Liver (tissue), 8 donors: ENCODE measurements at regions not wholly inside any gene's neighbourhood (a gene's known extent, or its start where the extent isn't known, plus 50 kb on each side); places are given as distances from the start of the nearest gene placed in this dataset.

Experiments
- DNase-seq: peaks from one replicate; pipeline ENCODE4 v3.0.0-alpha.2; 2017; ENCODE audit warnings: low spot score
- H3K27ac ChIP-seq, 2 donors: one replicate each; pipeline ENCODE4 v1.7.0; 2013; ENCODE audit warnings: inconsistent platforms in 2 of 2, low read length in 2 of 2, control low read depth in 1 of 2, low read depth in 1 of 2, mild to moderate bottlenecking in 1 of 2
- H3K27me3 ChIP-seq, 4 donors: one replicate each; pipeline versions ENCODE4 v1.6.1 to v1.7.0; 2013; ENCODE audit warnings: low read length in 3 of 4, inconsistent platforms in 1 of 4, mild to moderate bottlenecking in 1 of 4, moderate library complexity in 1 of 4; ENCODE audit not compliant: control insufficient read depth in 4 of 4, insufficient read depth in 4 of 4
- H3K36me3 ChIP-seq, 4 donors: one replicate each; pipeline versions ENCODE4 v1.6.1 to v1.7.0; 2013; ENCODE audit warnings: low read length in 3 of 4, mild to moderate bottlenecking in 3 of 4, low read depth in 1 of 4, moderate library complexity in 1 of 4; ENCODE audit not compliant: control insufficient read depth in 4 of 4, insufficient read depth in 3 of 4
- H3K4me1 ChIP-seq, 4 donors: one replicate each; pipeline versions ENCODE4 v1.6.1 to v1.7.0; 2013; ENCODE audit warnings: low read length in 3 of 4, mild to moderate bottlenecking in 3 of 4, moderate library complexity in 1 of 4; ENCODE audit not compliant: control insufficient read depth in 4 of 4, insufficient read depth in 4 of 4
- H3K4me3 ChIP-seq, 3 donors: one replicate each; pipeline versions ENCODE4 v1.6.1 to v1.7.0; 2013; ENCODE audit warnings: low read length in 3 of 3, control low read depth in 1 of 3, low read depth in 1 of 3, mild to moderate bottlenecking in 1 of 3
- H3K9ac ChIP-seq, 2 donors: one replicate each; pipeline ENCODE4 v1.7.0; 2013; ENCODE audit warnings: low read length in 2 of 2, mild to moderate bottlenecking in 2 of 2, moderate library complexity in 2 of 2, control low read depth in 1 of 2, low read depth in 1 of 2
- H3K9me3 ChIP-seq, 4 donors: one replicate each; pipeline versions ENCODE4 v1.6.1 to v1.7.0; 2013; ENCODE audit warnings: low read length in 3 of 4; ENCODE audit not compliant: control insufficient read depth in 4 of 4
- EGR1 ChIP-seq, 2 donors: IDR thresholded peaks; 2 replicates each; pipeline ENCODE4 v1.6.1; 2016 to 2018; ENCODE audit warnings: antibody characterized with exemption in 2 of 2, low read depth in 2 of 2
- FOXA1 ChIP-seq: IDR thresholded peaks from 2 replicates; pipeline ENCODE4 v1.6.1; 2016; ENCODE audit warnings: antibody characterized with exemption
- FOXA2 ChIP-seq: IDR thresholded peaks from 2 replicates; pipeline ENCODE4 v1.6.1; 2016; ENCODE audit warnings: antibody characterized with exemption
- GABPA ChIP-seq, 2 donors: IDR thresholded peaks in 1 of 2; conservative IDR thresholded peaks in 1 of 2; 2 replicates each; pipeline ENCODE4 v1.6.1; 2016; ENCODE audit warnings: antibody characterized with exemption in 2 of 2, mild to moderate bottlenecking in 1 of 2, moderate library complexity in 1 of 2
- HNF4A ChIP-seq, 2 donors: conservative IDR thresholded peaks; 2 replicates each; pipeline ENCODE4 v1.6.1; 2016; ENCODE audit warnings: antibody characterized with exemption in 2 of 2, mild to moderate bottlenecking in 2 of 2
- HNF4G ChIP-seq: IDR thresholded peaks from 2 replicates; pipeline ENCODE4 v1.6.1; 2016; ENCODE audit warnings: antibody characterized with exemption
- JUND ChIP-seq, 2 donors: IDR thresholded peaks; 2 replicates each; pipeline ENCODE4 v1.6.1; 2016; ENCODE audit warnings: antibody characterized with exemption in 2 of 2
- NR2F2 ChIP-seq: IDR thresholded peaks from 2 replicates; pipeline ENCODE4 v1.6.1; 2016; ENCODE audit warnings: antibody characterized with exemption
- RAD21 ChIP-seq, 2 donors: IDR thresholded peaks; 2 replicates each; pipeline ENCODE4 v1.6.1; 2016; ENCODE audit warnings: antibody characterized with exemption in 2 of 2, mild to moderate bottlenecking in 2 of 2
- RXRA ChIP-seq, 2 donors: IDR thresholded peaks; 2 replicates each; pipeline ENCODE4 v1.6.1; 2017 to 2018; ENCODE audit warnings: antibody characterized with exemption in 2 of 2, mild to moderate bottlenecking in 1 of 2
- SP1 ChIP-seq: IDR thresholded peaks from 2 replicates; pipeline ENCODE4 v1.6.1; 2018; ENCODE audit warnings: antibody characterized with exemption, mild to moderate bottlenecking
- TAF1 ChIP-seq: conservative IDR thresholded peaks from 2 replicates; pipeline ENCODE4 v1.6.1; 2016; ENCODE audit warnings: antibody characterized with exemption, mild to moderate bottlenecking
- YY1 ChIP-seq: IDR thresholded peaks from 2 replicates; pipeline ENCODE4 v1.6.1; 2016; ENCODE audit warnings: antibody characterized with exemption, mild to moderate bottlenecking
- WGBS: extraction: QIAGEN DNeasy Blood & Tissue Kit; methylation state at CpG from one replicate; pipeline ENCODE4 v1.1.7; 2013; 5-methylcytosine and 5-hydroxymethylcytosine counted together
- TF ChIP-seq, protein P1 (sequence below): IDR thresholded peaks from 2 replicates; pipeline ENCODE4 v1.6.1; 2016; ENCODE audit warnings: antibody characterized with exemption
- TF ChIP-seq, protein P2 (sequence below): IDR thresholded peaks from 2 replicates; pipeline ENCODE4 v1.6.1; 2016; ENCODE audit warnings: antibody characterized with exemption
- TF ChIP-seq, protein P3 (sequence below): IDR thresholded peaks from 2 replicates; pipeline ENCODE4 v1.6.1; 2016; ENCODE audit warnings: antibody characterized with exemption, mild to moderate bottlenecking
- TF ChIP-seq, protein P4 (sequence below): IDR thresholded peaks from 2 replicates; pipeline ENCODE4 v1.6.1; 2016; ENCODE audit warnings: antibody characterized with exemption
- TF ChIP-seq, protein P5 (sequence below): fragments of 150-350 bp; IDR thresholded peaks from 2 replicates; pipeline ENCODE4 v1.5.1; 2017; ENCODE audit warnings: improper control_type of control experiment, low read depth, low read length; ENCODE audit not compliant: missing input control
- donor health status: healthy.
- donor health status: healthy.
- donor health status: healthy.
- donor health status: healthy.
- donor health status: healthy.

DNA sequence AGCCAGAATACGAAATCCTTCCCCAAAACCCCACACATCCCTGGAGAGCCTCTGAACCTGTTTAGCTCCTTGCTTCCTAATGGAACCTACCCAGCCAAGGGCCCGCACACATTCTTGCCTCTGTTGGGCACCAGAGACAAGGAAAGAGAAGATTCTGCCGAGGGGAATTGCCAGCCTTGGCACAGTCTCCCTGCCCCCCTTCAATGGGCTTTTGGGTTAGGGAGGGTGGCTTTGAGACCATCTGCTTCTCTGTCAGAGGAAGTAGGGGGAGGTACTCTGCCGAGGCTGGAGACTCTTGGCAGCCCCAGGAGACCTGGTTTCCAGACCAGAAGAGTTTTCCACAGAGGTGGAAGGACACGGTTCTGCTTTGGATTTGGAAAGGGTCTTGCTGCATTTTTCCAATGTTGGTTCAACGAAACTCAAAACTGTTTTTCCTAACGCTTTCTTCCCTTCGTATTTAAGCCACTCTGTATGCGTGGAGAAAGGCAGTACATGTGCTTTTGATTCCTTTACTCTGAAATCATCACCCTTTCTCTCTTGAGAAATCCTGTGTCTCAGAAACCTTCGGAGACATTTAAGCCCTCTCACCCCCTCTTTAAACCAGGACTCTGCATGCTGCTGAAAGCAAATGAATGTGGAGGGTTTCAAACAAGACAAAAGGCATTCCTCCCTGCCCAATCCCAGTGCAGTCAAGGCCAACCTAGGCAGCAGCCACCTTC, 78.8 kb upstream of the PRR23C start:
- peaks cover 2 to 22% (median 15%) of the 10 kb centered on the region in 4 donors for H3K4me1 ChIP-seq
- H3K4me3 ChIP-seq, result no peak overlapping the region
- TF ChIP-seq TAF1, result no peak
- TF ChIP-seq, protein P1, sequence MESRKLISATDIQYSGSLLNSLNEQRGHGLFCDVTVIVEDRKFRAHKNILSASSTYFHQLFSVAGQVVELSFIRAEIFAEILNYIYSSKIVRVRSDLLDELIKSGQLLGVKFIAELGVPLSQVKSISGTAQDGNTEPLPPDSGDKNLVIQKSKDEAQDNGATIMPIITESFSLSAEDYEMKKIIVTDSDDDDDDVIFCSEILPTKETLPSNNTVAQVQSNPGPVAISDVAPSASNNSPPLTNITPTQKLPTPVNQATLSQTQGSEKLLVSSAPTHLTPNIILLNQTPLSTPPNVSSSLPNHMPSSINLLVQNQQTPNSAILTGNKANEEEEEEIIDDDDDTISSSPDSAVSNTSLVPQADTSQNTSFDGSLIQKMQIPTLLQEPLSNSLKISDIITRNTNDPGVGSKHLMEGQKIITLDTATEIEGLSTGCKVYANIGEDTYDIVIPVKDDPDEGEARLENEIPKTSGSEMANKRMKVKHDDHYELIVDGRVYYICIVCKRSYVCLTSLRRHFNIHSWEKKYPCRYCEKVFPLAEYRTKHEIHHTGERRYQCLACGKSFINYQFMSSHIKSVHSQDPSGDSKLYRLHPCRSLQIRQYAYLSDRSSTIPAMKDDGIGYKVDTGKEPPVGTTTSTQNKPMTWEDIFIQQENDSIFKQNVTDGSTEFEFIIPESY, result no peak
- no peak for TF ChIP-seq FOXA1
- TF ChIP-seq HNF4G, result no peak
- no peak for TF ChIP-seq HNF4A (conservative IDR thresholded peaks at IDR 0.05)
- TF ChIP-seq, protein P2, sequence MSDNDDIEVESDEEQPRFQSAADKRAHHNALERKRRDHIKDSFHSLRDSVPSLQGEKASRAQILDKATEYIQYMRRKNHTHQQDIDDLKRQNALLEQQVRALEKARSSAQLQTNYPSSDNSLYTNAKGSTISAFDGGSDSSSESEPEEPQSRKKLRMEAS, result no peak
- TF ChIP-seq, protein P3, sequence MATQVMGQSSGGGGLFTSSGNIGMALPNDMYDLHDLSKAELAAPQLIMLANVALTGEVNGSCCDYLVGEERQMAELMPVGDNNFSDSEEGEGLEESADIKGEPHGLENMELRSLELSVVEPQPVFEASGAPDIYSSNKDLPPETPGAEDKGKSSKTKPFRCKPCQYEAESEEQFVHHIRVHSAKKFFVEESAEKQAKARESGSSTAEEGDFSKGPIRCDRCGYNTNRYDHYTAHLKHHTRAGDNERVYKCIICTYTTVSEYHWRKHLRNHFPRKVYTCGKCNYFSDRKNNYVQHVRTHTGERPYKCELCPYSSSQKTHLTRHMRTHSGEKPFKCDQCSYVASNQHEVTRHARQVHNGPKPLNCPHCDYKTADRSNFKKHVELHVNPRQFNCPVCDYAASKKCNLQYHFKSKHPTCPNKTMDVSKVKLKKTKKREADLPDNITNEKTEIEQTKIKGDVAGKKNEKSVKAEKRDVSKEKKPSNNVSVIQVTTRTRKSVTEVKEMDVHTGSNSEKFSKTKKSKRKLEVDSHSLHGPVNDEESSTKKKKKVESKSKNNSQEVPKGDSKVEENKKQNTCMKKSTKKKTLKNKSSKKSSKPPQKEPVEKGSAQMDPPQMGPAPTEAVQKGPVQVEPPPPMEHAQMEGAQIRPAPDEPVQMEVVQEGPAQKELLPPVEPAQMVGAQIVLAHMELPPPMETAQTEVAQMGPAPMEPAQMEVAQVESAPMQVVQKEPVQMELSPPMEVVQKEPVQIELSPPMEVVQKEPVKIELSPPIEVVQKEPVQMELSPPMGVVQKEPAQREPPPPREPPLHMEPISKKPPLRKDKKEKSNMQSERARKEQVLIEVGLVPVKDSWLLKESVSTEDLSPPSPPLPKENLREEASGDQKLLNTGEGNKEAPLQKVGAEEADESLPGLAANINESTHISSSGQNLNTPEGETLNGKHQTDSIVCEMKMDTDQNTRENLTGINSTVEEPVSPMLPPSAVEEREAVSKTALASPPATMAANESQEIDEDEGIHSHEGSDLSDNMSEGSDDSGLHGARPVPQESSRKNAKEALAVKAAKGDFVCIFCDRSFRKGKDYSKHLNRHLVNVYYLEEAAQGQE, result no peak
- no peak for TF ChIP-seq SP1
- no peak for TF ChIP-seq RXRA (IDR thresholded peaks at IDR 0.05)
- no peak for TF ChIP-seq JUND (IDR thresholded peaks at IDR 0.05)
- TF ChIP-seq YY1, result no peak
- TF ChIP-seq FOXA2, result no peak
- no peak for TF ChIP-seq EGR1 (IDR thresholded peaks at IDR 0.05; ENCODE audit: low read depth in 2 of 2)
- TF ChIP-seq, protein P4, sequence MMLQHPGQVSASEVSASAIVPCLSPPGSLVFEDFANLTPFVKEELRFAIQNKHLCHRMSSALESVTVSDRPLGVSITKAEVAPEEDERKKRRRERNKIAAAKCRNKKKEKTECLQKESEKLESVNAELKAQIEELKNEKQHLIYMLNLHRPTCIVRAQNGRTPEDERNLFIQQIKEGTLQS, result no peak
- TF ChIP-seq RAD21 (IDR thresholded peaks at IDR 0.05), result no peak
- no peak for TF ChIP-seq GABPA (IDR thresholded peaks at IDR 0.05 in 1 of 2, conservative IDR thresholded peaks at IDR 0.05 in 1 of 2)
- TF ChIP-seq, protein P5, sequence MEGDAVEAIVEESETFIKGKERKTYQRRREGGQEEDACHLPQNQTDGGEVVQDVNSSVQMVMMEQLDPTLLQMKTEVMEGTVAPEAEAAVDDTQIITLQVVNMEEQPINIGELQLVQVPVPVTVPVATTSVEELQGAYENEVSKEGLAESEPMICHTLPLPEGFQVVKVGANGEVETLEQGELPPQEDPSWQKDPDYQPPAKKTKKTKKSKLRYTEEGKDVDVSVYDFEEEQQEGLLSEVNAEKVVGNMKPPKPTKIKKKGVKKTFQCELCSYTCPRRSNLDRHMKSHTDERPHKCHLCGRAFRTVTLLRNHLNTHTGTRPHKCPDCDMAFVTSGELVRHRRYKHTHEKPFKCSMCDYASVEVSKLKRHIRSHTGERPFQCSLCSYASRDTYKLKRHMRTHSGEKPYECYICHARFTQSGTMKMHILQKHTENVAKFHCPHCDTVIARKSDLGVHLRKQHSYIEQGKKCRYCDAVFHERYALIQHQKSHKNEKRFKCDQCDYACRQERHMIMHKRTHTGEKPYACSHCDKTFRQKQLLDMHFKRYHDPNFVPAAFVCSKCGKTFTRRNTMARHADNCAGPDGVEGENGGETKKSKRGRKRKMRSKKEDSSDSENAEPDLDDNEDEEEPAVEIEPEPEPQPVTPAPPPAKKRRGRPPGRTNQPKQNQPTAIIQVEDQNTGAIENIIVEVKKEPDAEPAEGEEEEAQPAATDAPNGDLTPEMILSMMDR, result no peak
- TF ChIP-seq NR2F2, result no peak
- 87% methylated on average over 10 of the region's 10 CpGs for WGBS
- H3K9me3 ChIP-seq, result no peaks in the 10 kb centered on the region
- H3K36me3 ChIP-seq, result no peaks in the 10 kb centered on the region
- H3K9ac ChIP-seq, result no peak overlapping the region
- H3K27me3 ChIP-seq, result no peaks in the 10 kb centered on the region
- DNase-seq, result peak; percentile 16
- no peak overlapping the region for H3K27ac ChIP-seq
